GM11168 (cell line): ENCODE measurements at regions not wholly inside any gene's neighbourhood (a gene's known extent, or its start where the extent isn't known, plus 50 kb on each side); places are given as distances from the start of the nearest gene placed in this dataset.
"Not testable (repeated sequence)": the region's sequence is repeated elsewhere in the genome, so short reads cannot be mapped to it uniquely, and the experiment has no call there.

Experiments used
- in situ Hi-C: fragments of 300-500 bp; cut with MboI; formaldehyde crosslinking; loops from one replicate; pipeline ENCODE4 v1.12.0; 2022; ENCODE audit warnings: low sequenced_read_pairs; ENCODE audit not compliant: unreplicated experiment

- in situ Hi-C loops: loop anchor here (10.0 to 25.0 kb wide), 2 partner anchors 486 to 594 kb away; no protein-coding TSS in a partner anchor
These were observed 447.1 kb downstream of the MID1IP1 start for GRCh38 chrX:39248330-39248729.

DNA sequence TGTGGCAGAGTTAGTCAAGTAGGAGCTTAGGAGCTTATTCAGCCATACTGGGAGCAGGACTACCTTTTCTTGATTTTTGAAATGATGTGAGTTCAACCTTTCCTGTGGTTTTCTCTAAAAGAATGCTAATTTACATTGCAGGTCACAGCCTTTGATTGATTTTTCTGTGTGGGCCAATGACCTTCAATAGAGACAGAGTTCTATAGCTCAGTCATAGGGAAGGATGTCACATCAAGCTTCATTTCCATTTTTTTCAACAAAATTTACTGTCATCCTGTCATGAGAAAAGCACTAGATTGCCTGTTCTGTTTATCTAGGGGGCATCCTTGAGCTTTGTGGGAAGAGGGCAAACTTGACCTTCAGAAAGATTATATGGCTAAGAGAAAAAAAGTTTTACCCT, 448.7 kb downstream of the MID1IP1 start:
- in situ Hi-C loops: loop anchor here (10.0 to 25.0 kb wide), 3 partner anchors 187 to 595 kb away; no protein-coding TSS in a partner anchor

GRCh38 chrX:39251995-39252394, 450.7 kb downstream of the MID1IP1 start:
- in situ Hi-C loops: loop anchor here (25.0 kb wide), 1 partner anchor 185 kb away; no protein-coding TSS in a partner anchor

- in situ Hi-C loops: loop anchor here (25.0 kb wide), 1 partner anchor 184 kb away; no protein-coding TSS in a partner anchor
These were observed 452.3 kb downstream of the MID1IP1 start for GRCh38 chrX:39253551-39253950.

DNA sequence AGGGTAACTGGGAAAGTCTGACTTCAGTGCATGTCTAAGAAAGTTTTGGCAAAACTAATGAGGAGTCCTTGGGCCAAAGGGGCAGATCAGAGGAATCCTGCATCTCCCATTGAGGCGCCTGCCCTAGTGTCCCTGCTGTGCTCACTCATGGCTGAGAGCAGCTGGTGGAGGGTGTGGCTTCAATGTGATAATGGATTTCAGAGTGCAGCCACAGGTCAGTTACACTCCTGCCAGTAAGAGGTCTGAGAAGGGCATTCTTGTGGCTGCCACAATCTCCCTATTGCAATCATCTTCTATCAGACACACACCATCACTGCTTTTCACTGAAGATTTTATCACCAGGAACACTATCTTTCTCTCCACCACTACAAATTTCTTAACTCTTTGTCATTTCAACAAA, 457.1 kb downstream of the MID1IP1 start:
- in situ Hi-C loops: loop anchor here (25.0 kb wide), 1 partner anchor 179 kb away; no protein-coding TSS in a partner anchor

DNA sequence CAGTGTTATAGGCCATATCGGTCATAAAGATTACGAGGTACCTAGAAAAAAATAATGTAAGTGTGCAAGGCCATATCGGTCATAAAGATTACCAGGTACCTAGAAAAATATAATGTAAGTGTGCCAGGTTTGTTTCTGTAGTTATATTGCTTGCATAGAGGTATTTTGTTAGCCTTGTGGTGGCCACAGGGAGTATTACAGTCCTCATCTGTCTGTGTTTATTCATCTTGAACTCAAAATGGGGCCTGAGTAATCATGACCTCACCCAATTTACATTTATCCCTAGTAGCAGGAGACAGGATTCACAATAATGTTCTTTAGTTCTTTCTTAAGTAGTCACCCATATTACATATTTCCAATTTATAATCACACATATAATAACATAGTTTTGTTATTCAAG, 459.7 kb downstream of the MID1IP1 start:
- in situ Hi-C loops: loop anchor here (25.0 kb wide), 1 partner anchor 176 kb away; no protein-coding TSS in a partner anchor

GRCh38 chrX:39261446-39262147, 460.3 kb downstream of the MID1IP1 start:
- in situ Hi-C loops: loop anchor here (25.0 kb wide), 1 partner anchor 176 kb away; no protein-coding TSS in a partner anchor

DNA sequence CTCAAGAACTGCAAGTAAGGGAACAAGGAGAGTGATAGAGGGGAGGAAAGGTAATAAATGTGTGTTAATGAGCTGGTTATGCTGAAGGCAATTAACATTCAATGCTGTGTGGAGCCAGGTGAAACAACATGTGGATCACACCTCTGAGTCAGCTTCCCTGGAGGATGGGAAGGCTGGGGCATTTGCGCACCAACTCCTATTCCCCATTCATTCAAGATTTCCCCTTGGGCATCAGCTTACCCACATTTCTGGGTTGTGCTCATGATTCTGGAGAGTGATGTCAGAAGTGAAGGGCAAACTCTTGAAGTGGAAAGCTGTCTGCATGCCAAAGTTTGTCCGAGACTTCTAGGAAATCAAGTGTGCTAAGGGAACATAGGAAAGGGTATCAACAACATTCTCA, 461.4 kb downstream of the MID1IP1 start:
- in situ Hi-C loops: loop anchor here (25.0 kb wide), 1 partner anchor 175 kb away; no protein-coding TSS in a partner anchor

DNA sequence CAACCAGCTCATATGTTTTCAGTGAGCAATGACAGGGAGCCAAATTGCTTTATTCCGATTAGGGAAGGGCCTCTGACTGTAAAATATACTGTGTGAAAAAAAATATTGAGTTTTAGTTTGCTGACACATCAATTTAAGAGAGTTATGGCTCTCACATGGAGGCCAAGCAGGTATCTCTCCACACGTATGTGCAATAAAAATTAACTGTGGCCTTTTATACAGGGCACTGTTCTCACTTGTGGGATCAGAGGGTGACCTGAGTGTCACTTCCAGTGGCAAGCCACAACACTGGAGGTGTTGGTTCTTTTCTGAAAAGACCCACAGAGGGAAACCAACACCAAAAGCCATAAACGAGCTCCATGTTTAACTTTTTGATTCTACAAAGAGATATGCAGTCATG, 462.8 kb downstream of the MID1IP1 start:
- in situ Hi-C loops: loop anchor here (25.0 kb wide), 1 partner anchor 173 kb away; no protein-coding TSS in a partner anchor

- in situ Hi-C loops: loop anchor here (25.0 kb wide), 1 partner anchor 170 kb away; no protein-coding TSS in a partner anchor
These were observed 465.9 kb downstream of the MID1IP1 start for GRCh38 chrX:39267176-39267575.

DNA sequence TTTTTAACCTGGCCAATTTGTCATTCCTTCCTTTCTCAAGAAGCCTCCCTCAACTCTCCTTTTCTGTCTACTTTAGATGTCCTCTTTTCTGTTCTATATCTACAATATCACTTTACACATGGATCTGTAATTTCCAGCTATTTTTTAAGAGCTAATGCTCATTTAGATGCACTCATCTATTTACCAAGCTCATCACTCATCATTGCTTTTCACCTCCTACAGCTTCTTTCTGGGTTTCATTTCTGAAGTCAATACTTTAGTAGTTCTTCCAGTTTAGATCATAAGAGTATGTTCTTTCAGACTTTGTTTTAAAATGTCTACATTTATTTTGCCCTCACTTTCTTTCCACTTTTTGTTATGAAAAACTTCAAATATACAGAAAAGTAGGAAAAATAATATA, 466.9 kb downstream of the MID1IP1 start:
- in situ Hi-C loops: loop anchor here (25.0 kb wide), 1 partner anchor 169 kb away; no protein-coding TSS in a partner anchor

GRCh38 chrX:39275500-39276068, 474.3 kb downstream of the MID1IP1 start:
- in situ Hi-C loops: no loop called here

- in situ Hi-C loops: not testable (repeated sequence)
These were observed 476.6 kb downstream of the MID1IP1 start for GRCh38 chrX:39277685-39278390.

- in situ Hi-C loops: no loop called here
These were observed 482.0 kb downstream of the MID1IP1 start for GRCh38 chrX:39283239-39283638.

DNA sequence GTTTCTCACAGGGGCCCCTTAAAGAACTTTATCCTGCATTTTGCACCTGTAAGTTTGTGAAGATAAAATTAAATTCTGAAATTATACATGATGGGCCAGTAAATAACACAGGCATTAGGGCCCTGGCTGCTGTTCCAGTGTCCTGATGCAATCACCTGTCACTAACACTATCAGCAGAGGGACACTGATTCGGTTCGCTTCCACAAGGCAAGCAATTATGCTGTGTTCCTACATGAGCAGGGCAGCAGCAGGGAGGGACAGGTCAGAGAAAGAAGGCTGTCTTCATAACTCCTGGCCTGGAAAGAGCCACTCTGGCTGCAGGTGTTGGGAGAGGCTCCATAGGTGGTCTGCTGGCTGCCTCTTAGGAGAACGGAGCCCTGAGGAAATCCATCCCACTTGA, 487.3 kb downstream of the MID1IP1 start:
- in situ Hi-C loops: no loop called here

GRCh38 chrX:39289827-39290226, 488.6 kb downstream of the MID1IP1 start:
- in situ Hi-C loops: no loop called here

DNA sequence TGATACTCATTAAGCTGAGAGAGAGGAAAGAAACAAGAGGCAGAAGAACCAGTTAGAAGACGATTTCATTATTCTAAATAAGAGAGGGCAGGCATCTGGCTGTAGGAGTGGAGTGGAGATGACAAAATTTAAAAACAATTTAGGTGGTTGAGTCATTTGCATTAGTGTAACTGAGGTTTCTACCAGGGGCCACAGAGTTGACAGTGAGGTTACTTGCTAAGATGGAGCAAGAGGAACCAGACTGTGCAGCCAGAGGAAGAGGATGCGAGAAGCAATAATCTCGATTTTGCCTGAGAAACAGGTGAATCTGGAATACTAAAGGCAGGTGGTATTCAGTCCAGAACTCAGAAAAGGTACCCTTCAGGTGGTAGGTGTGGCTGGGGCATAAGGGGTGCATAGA, 491.9 kb downstream of the MID1IP1 start:
- in situ Hi-C loops: no loop called here

- in situ Hi-C loops: no loop called here
These were observed 495.2 kb downstream of the MID1IP1 start for GRCh38 chrX:39296472-39296871.

GRCh38 chrX:39298821-39299220, 497.6 kb downstream of the MID1IP1 start:
- in situ Hi-C loops: no loop called here

GRCh38 chrX:39299615-39300014, 498.4 kb downstream of the MID1IP1 start:
- in situ Hi-C loops: no loop called here

- in situ Hi-C loops: no loop called here
These were observed 499.8 kb downstream of the MID1IP1 start for GRCh38 chrX:39301036-39301435.
